H9 (cell line): ENCODE measurements at regions not wholly inside any gene's neighbourhood (a gene's known extent, or its start where the extent isn't known, plus 50 kb on each side); places are given as distances from the start of the nearest gene placed in this dataset.

Experiments
- DNase-seq: peaks from one replicate; pipeline ENCODE4 v3.0.0-alpha.2; 2017
- H2AFZ ChIP-seq: one replicate; pipeline ENCODE4 v1.6.1; 2013; ENCODE audit warnings: mild to moderate bottlenecking, low read length, control low read depth, moderate library complexity
- H2AK5ac ChIP-seq: 2 replicates; pipeline ENCODE4 v1.6.1; 2013; ENCODE audit warnings: low read length, control low read depth, mixed read lengths; ENCODE audit not compliant: insufficient read length
- H2BK120ac ChIP-seq: one replicate; pipeline ENCODE4 v1.6.1; 2013; ENCODE audit warnings: low read depth, mild to moderate bottlenecking, low read length, control low read depth, inconsistent platforms; ENCODE audit not compliant: poor library complexity, severe bottlenecking
- H2BK12ac ChIP-seq: 2 replicates; pipeline ENCODE4 v1.6.1; 2013; ENCODE audit warnings: low read length, control low read depth, mixed read lengths, low read depth; ENCODE audit not compliant: insufficient read length
- H2BK15ac ChIP-seq: 2 replicates; pipeline ENCODE4 v1.6.1; 2013; ENCODE audit warnings: low read depth, low read length, control low read depth
- H2BK20ac ChIP-seq: one replicate; pipeline ENCODE4 v1.6.1; 2013; ENCODE audit warnings: low read depth, mild to moderate bottlenecking, low read length, control low read depth, inconsistent platforms; ENCODE audit not compliant: poor library complexity, severe bottlenecking
- H2BK5ac ChIP-seq: 2 replicates; pipeline ENCODE4 v1.6.1; 2013; ENCODE audit warnings: low read length, control low read depth, mixed read lengths; ENCODE audit not compliant: insufficient read length
- H3K14ac ChIP-seq: 2 replicates; pipeline ENCODE4 v1.6.1; 2013; ENCODE audit warnings: low read length, control low read depth; ENCODE audit not compliant: insufficient read depth
- H3K18ac ChIP-seq: 2 replicates; pipeline ENCODE4 v1.6.1; 2013; ENCODE audit warnings: low read depth, mild to moderate bottlenecking, mixed read lengths, low read length, control low read depth; ENCODE audit not compliant: insufficient read length
- H3K23ac ChIP-seq: 2 replicates; pipeline ENCODE4 v1.6.1; 2013; ENCODE audit warnings: low read length, control low read depth, mixed read lengths, low read depth; ENCODE audit not compliant: insufficient read length
- H3K23me2 ChIP-seq: 2 replicates; pipeline ENCODE4 v1.6.1; 2013; ENCODE audit warnings: low read depth, mild to moderate bottlenecking, mixed read lengths, low read length, control low read depth; ENCODE audit not compliant: insufficient read length, poor library complexity, severe bottlenecking
- H3K27ac ChIP-seq: 2 replicates; pipeline ENCODE4 v1.5.1; 2013; ENCODE audit warnings: low read length, control low read depth, mixed read lengths, low read depth; ENCODE audit not compliant: insufficient read length
- H3K27me3 ChIP-seq: 2 replicates; pipeline ENCODE4 v1.6.1; 2013; ENCODE audit warnings: low read length, control low read depth, inconsistent platforms; ENCODE audit not compliant: insufficient read depth
- H3K4ac ChIP-seq: 2 replicates; pipeline ENCODE4 v1.6.1; 2013; ENCODE audit warnings: low read depth, mild to moderate bottlenecking, control low read depth, inconsistent platforms, low read length, moderate library complexity
- H3K4me1 ChIP-seq: 2 replicates; pipeline ENCODE4 v1.6.1; 2013; ENCODE audit warnings: low read length, control low read depth, inconsistent platforms; ENCODE audit not compliant: insufficient read depth
- H3K4me2 ChIP-seq: 2 replicates; pipeline ENCODE4 v1.6.1; 2013; ENCODE audit warnings: low read length, control low read depth, mixed read lengths; ENCODE audit not compliant: insufficient read length, insufficient read depth
- H3K56ac ChIP-seq: 2 replicates; pipeline ENCODE4 v1.6.1; 2013; ENCODE audit warnings: low read depth, mild to moderate bottlenecking, mixed read lengths, low read length, control low read depth; ENCODE audit not compliant: insufficient read length
- H3K79me1 ChIP-seq: 2 replicates; pipeline ENCODE4 v1.6.1; 2013; ENCODE audit warnings: low read depth, mild to moderate bottlenecking, moderate library complexity, low read length, control low read depth, inconsistent platforms; ENCODE audit not compliant: insufficient read depth, poor library complexity, severe bottlenecking
- H3K79me2 ChIP-seq: 2 replicates; pipeline ENCODE4 v1.6.1; 2013; ENCODE audit warnings: low read length, control low read depth, inconsistent platforms; ENCODE audit not compliant: insufficient read depth
- H3K9ac ChIP-seq: 2 replicates; pipeline ENCODE4 v1.6.1; 2013; ENCODE audit warnings: low read length, control low read depth, mixed read lengths; ENCODE audit not compliant: insufficient read length; ENCODE audit errors: extremely low read depth
- H3K9me3 ChIP-seq: one replicate; pipeline ENCODE4 v1.6.1; 2013; ENCODE audit warnings: low read depth, low read length, inconsistent platforms; ENCODE audit not compliant: control insufficient read depth
- H3T11ph ChIP-seq: one replicate; pipeline ENCODE4 v1.6.1; 2013; ENCODE audit warnings: mild to moderate bottlenecking, low read length, control low read depth, inconsistent platforms
- H4K20me1 ChIP-seq: one replicate; pipeline ENCODE4 v1.6.1; 2013; ENCODE audit not compliant: control insufficient read depth, insufficient read length, insufficient read depth
- H4K5ac ChIP-seq: 2 replicates; pipeline ENCODE4 v1.6.1; 2013; ENCODE audit warnings: low read depth, mild to moderate bottlenecking, mixed read lengths, low read length, control low read depth; ENCODE audit not compliant: insufficient read length
- H4K8ac ChIP-seq: replicated peaks from 2 replicates; pipeline ENCODE4 v1.6.1; 2013; ENCODE audit warnings: low read length, control low read depth, mixed read lengths, low read depth; ENCODE audit not compliant: insufficient read length
- H4K91ac ChIP-seq: 2 replicates; pipeline ENCODE4 v1.6.1; 2013; ENCODE audit warnings: low read depth, mild to moderate bottlenecking, moderate library complexity, mixed read lengths, low read length, control low read depth; ENCODE audit not compliant: insufficient read length
- H3K27ac Mint-ChIP-seq, 3 experiments: 2 replicates in 2 of 3; 3 replicates in 1 of 3; pipeline ENCODE4 v1.8.0; 2020 to 2021; ENCODE audit warnings: mixed read lengths in 3 of 3, mild to moderate bottlenecking in 1 of 3, moderate library complexity in 1 of 3
- H3K27me3 Mint-ChIP-seq: 2 replicates; pipeline ENCODE4 v1.8.0; 2021; ENCODE audit warnings: low read depth, mild to moderate bottlenecking, moderate library complexity, mixed read lengths
- H3K36me3 Mint-ChIP-seq, 3 experiments: 2 replicates in 2 of 3; 3 replicates in 1 of 3; pipeline ENCODE4 v1.8.0; 2020 to 2021; ENCODE audit warnings: low read depth in 3 of 3, mixed read lengths in 3 of 3; ENCODE audit not compliant: insufficient read depth in 1 of 3
- H3K4me1 Mint-ChIP-seq, 2 experiments: 2 replicates each; pipeline ENCODE4 v1.8.0; 2020; ENCODE audit warnings: mixed read lengths in 2 of 2
- H3K4me3 Mint-ChIP-seq, 2 experiments: 2 replicates in 1 of 2; 3 replicates in 1 of 2; pipeline ENCODE4 v1.8.0; 2020 to 2021; ENCODE audit warnings: mild to moderate bottlenecking in 2 of 2, mixed read lengths in 2 of 2, moderate library complexity in 1 of 2
- H3K9me3 Mint-ChIP-seq, 2 experiments: 2 replicates in 1 of 2; 3 replicates in 1 of 2; pipeline ENCODE4 v1.8.0; 2020; ENCODE audit warnings: mild to moderate bottlenecking in 2 of 2, mixed read lengths in 2 of 2, moderate library complexity in 1 of 2
- TF ChIP-seq, protein P1 (sequence below): fragments of 200-600 bp; sonication (generic); conservative IDR thresholded peaks from 3 replicates; pipeline ENCODE4 v1.8.0; 2021; ENCODE audit warnings: antibody characterized with exemption, mild to moderate bottlenecking

DNA sequence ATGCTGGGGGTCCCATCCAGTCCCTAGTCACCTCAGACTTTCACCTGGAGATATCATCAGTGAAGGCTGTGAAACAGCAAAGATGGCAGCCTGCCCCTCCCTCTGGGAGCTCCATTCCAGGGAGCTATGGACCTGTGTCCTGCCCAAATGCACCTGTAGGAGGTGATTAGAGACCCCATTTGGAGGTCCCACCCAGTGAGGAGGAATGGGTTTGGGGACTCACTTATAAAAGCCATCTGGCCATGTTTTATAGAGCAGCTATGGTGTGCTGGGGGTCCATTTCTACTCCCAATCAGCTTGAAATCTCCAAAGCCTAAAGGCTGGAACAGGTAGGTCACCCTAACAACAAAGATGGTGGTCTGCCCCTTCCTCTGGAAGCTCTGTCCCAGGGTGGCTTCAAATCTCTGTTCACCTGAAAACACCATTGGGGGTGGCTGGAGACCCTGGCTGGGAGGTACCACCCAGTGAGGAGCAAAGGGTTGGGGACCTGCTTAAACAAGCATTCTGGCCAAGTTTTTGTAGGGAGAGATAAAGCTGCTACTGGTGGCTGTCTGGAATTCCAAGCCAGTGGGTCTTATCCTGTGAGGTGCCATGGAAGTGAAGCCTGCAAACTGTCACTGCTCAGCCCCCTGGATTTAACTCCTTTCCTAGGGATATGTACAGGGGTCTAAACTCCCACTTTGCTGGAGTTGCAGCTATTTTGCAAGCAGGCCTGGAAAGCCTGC, 182.3 kb downstream of the RASSF9 start:
- Histone ChIP-seq H2BK15ac (no peak overlapping the region), H3K23me2 (no peaks in the 10 kb centered on the region), H3K4ac (no peak overlapping the region), H2BK12ac (no peak overlapping the region), H3K4me1 (no peaks in the 10 kb centered on the region; the same call in 1 of the 2 replicates), H3K27ac (no peak overlapping the region), H3K9ac (no peak overlapping the region), H3K27me3 (no peaks in the 10 kb centered on the region), H4K5ac (no peak overlapping the region), H3T11ph (no peak overlapping the region), H4K20me1 (no peaks in the 10 kb centered on the region), H3K14ac (no peak overlapping the region), H2BK120ac (no peak overlapping the region), H3K4me2 (no peak overlapping the region), H3K18ac (no peak overlapping the region), H2BK5ac (no peak overlapping the region), H3K79me2 (no peaks in the 10 kb centered on the region), H3K79me1 (no peaks in the 10 kb centered on the region), H2BK20ac (no peak overlapping the region), H2AK5ac (no peak overlapping the region), H4K91ac (no peak overlapping the region), H3K56ac (no peak overlapping the region), H3K23ac (no peak overlapping the region), H3K9me3 (no peaks in the 10 kb centered on the region), H2AFZ (no peak overlapping the region), H4K8ac (no peak overlapping the region)
- H3K9me3 Mint-ChIP-seq, result peaks cover 12 to 13% of the 10 kb centered on the region in 2 experiments
- DNase-seq, result no peak
- H3K27ac Mint-ChIP-seq, result no peak overlapping the region
- TF ChIP-seq, protein P1, sequence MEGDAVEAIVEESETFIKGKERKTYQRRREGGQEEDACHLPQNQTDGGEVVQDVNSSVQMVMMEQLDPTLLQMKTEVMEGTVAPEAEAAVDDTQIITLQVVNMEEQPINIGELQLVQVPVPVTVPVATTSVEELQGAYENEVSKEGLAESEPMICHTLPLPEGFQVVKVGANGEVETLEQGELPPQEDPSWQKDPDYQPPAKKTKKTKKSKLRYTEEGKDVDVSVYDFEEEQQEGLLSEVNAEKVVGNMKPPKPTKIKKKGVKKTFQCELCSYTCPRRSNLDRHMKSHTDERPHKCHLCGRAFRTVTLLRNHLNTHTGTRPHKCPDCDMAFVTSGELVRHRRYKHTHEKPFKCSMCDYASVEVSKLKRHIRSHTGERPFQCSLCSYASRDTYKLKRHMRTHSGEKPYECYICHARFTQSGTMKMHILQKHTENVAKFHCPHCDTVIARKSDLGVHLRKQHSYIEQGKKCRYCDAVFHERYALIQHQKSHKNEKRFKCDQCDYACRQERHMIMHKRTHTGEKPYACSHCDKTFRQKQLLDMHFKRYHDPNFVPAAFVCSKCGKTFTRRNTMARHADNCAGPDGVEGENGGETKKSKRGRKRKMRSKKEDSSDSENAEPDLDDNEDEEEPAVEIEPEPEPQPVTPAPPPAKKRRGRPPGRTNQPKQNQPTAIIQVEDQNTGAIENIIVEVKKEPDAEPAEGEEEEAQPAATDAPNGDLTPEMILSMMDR, result no peak
- peaks cover 19 to 24% of the 10 kb centered on the region in 2 experiments for H3K4me1 Mint-ChIP-seq
- no peaks in the 10 kb centered on the region for H3K27me3 Mint-ChIP-seq
- no peak overlapping the region for H3K4me3 Mint-ChIP-seq
- peaks cover 7 to 36% (median 9%) of the 10 kb centered on the region in 3 experiments for H3K36me3 Mint-ChIP-seq
